ENCODE measurements at regions not wholly inside any gene's neighbourhood (a gene's known extent, or its start where the extent isn't known, plus 50 kb on each side); places are given as distances from the start of the nearest gene placed in this dataset.

- H3K9me3 Mint-ChIP-seq, result no peaks in the 10 kb centered on the region
- H3K36me3 Mint-ChIP-seq (ENCODE audit: low read depth), result no peaks in the 10 kb centered on the region
- H3K27me3 Mint-ChIP-seq, result peaks cover 21% of the 10 kb centered on the region
- no peak overlapping the region for H3K27ac Mint-ChIP-seq
- no peak overlapping the region for H3K4me3 Mint-ChIP-seq
- no peaks in the 10 kb centered on the region for H3K4me1 Mint-ChIP-seq (ENCODE audit: low read depth)
Measured at GRCh38 chr10:128534686-128535085, 408.5 kb upstream of the MKI67 start.

DNA sequence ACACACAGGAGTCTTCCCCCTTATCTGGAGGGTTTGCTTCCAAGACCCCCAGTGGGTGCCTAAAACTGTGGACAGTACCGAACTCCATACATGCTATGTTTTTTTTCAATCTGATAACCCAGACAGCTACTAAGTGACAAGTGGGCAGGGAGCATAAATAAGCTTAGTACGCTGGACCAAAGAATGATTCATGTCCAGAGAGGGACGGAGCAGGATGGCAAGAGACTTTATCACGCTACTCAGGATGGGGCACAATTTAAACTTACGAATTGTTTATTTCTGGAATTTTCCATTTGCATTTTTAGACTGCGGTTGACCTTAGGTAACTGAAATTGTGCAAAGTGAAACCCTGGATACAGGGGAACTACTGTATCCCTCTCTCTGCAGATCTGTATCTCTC, 410.0 kb upstream of the MKI67 start:
- Mint-ChIP-seq H3K27ac (no peak overlapping the region), H3K4me3 (no peak overlapping the region), H3K9me3 (no peaks in the 10 kb centered on the region), H3K4me1 (ENCODE audit: low read depth) (no peaks in the 10 kb centered on the region), H3K36me3 (ENCODE audit: low read depth) (no peaks in the 10 kb centered on the region), H3K27me3 (peaks cover 34% of the 10 kb centered on the region)

GRCh38 chr10:128537834-128538330, 411.7 kb upstream of the MKI67 start:
- Mint-ChIP-seq H3K9me3 (no peaks in the 10 kb centered on the region), H3K4me3 (no peak overlapping the region), H3K27ac (no peak overlapping the region), H3K27me3 (peaks cover 47% of the 10 kb centered on the region), H3K4me1 (ENCODE audit: low read depth) (no peaks in the 10 kb centered on the region), H3K36me3 (ENCODE audit: low read depth) (no peaks in the 10 kb centered on the region)

DNA sequence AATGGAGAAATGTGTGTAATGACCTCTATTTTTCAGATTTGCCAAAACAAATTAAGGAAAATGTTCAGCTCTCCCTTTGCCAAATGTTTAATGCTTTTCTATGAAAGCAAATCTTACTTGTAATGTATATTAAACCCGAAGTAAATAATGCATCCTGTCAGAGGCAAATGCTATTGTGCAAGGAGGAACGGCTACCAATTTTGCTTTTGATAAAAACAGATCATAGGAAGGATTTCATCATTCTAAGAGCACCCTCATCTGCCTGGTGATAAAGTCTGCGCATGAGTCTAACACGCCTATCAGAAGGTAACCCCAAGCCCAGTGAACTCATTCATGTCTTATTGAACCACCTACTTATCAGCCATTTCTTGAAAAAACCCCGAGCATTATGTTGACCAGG, 412.4 kb upstream of the MKI67 start:
- H3K36me3 Mint-ChIP-seq (ENCODE audit: low read depth), result no peaks in the 10 kb centered on the region
- peaks cover 44% of the 10 kb centered on the region for H3K27me3 Mint-ChIP-seq
- H3K27ac Mint-ChIP-seq, result no peak overlapping the region
- H3K9me3 Mint-ChIP-seq, result no peaks in the 10 kb centered on the region
- no peaks in the 10 kb centered on the region for H3K4me1 Mint-ChIP-seq (ENCODE audit: low read depth)
- no peak overlapping the region for H3K4me3 Mint-ChIP-seq

GRCh38 chr10:128539510-128540127, 413.4 kb upstream of the MKI67 start:
- no peaks in the 10 kb centered on the region for H3K4me1 Mint-ChIP-seq (ENCODE audit: low read depth)
- H3K36me3 Mint-ChIP-seq (ENCODE audit: low read depth), result no peaks in the 10 kb centered on the region
- no peak overlapping the region for H3K4me3 Mint-ChIP-seq
- H3K27ac Mint-ChIP-seq, result no peak overlapping the region
- H3K27me3 Mint-ChIP-seq, result peaks cover 44% of the 10 kb centered on the region
- no peaks in the 10 kb centered on the region for H3K9me3 Mint-ChIP-seq

GRCh38 chr10:128540128-128540762, 414.0 kb upstream of the MKI67 start:
- peaks cover 44% of the 10 kb centered on the region for H3K27me3 Mint-ChIP-seq

GRCh38 chr10:128540781-128541761, 414.8 kb upstream of the MKI67 start:
- H3K27me3 Mint-ChIP-seq, result peaks cover 42% of the 10 kb centered on the region
- no peaks in the 10 kb centered on the region for H3K4me1 Mint-ChIP-seq (ENCODE audit: low read depth)
- H3K9me3 Mint-ChIP-seq, result no peaks in the 10 kb centered on the region
- no peaks in the 10 kb centered on the region for H3K36me3 Mint-ChIP-seq (ENCODE audit: low read depth)
- H3K4me3 Mint-ChIP-seq, result no peak overlapping the region
- H3K27ac Mint-ChIP-seq, result no peak overlapping the region

More at GRCh38 chr10:128540128-128540762, 414.0 kb upstream of the MKI67 start:
- H3K9me3 Mint-ChIP-seq, result no peaks in the 10 kb centered on the region
- no peak overlapping the region for H3K27ac Mint-ChIP-seq
- H3K4me1 Mint-ChIP-seq (ENCODE audit: low read depth), result no peaks in the 10 kb centered on the region
- no peaks in the 10 kb centered on the region for H3K36me3 Mint-ChIP-seq (ENCODE audit: low read depth)
- no peak overlapping the region for H3K4me3 Mint-ChIP-seq

DNA sequence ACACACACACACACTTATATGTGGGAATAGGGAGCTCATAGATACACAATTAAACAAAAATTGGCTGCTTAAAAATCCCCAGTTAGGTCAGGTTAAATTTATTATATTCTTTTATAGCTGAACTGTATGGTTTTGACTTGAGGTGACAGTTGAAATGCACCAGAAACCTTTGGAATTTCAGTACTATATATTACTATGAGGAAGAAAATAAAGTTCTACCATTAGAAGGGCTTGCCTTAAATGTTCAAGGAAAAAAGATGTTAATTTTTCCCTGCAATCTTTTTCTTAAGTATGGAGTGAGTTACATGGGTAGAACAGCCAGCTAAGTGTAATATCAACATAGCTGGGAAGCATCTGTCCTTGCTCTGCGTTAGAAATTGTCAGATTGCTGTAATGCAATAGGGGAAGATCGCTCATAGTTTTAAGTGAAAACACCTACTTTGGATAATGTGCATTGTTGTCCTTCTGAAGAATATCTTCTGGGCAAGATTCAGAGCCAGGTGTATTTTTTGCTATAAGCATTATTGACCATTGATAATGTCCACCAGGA, 415.8 kb upstream of the MKI67 start:
- Mint-ChIP-seq H3K27ac (no peak overlapping the region), H3K4me1 (ENCODE audit: low read depth) (no peaks in the 10 kb centered on the region), H3K9me3 (no peaks in the 10 kb centered on the region), H3K27me3 (peaks cover 39% of the 10 kb centered on the region), H3K4me3 (no peak overlapping the region), H3K36me3 (ENCODE audit: low read depth) (no peaks in the 10 kb centered on the region)

DNA sequence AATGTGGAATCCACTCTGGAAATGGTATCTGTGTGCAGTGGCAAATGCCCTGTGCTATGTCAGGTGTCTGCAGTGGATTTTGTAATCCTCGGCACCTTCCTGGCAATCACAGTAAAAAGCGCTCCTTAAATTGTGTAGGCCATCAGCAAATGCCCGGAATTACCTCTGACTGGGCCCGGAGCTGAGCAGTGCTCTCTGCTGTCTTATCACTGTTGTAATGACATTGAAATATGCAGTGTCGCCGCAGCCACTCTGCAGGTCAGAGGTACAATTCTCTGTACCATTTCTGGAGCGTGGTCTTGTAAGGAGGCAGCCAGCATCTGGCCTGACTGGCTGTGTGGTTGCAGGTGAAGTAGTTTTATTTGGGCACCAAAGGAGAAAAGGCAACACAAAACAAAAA, 416.4 kb upstream of the MKI67 start:
- H3K4me3 Mint-ChIP-seq, result no peak overlapping the region
- no peaks in the 10 kb centered on the region for H3K9me3 Mint-ChIP-seq
- H3K27me3 Mint-ChIP-seq, result peaks cover 39% of the 10 kb centered on the region
- no peaks in the 10 kb centered on the region for H3K4me1 Mint-ChIP-seq (ENCODE audit: low read depth)
- no peak overlapping the region for H3K27ac Mint-ChIP-seq
- H3K36me3 Mint-ChIP-seq (ENCODE audit: low read depth), result no peaks in the 10 kb centered on the region

GRCh38 chr10:128543151-128543550, 416.9 kb upstream of the MKI67 start:
- H3K9me3 Mint-ChIP-seq, result no peaks in the 10 kb centered on the region
- no peak overlapping the region for H3K27ac Mint-ChIP-seq
- no peaks in the 10 kb centered on the region for H3K4me1 Mint-ChIP-seq (ENCODE audit: low read depth)

GRCh38 chr10:128545216-128545615, 419.0 kb upstream of the MKI67 start:
- H3K27me3 Mint-ChIP-seq, result peaks cover 22% of the 10 kb centered on the region
- H3K9me3 Mint-ChIP-seq, result no peaks in the 10 kb centered on the region
- H3K27ac Mint-ChIP-seq, result no peak overlapping the region
- H3K4me1 Mint-ChIP-seq (ENCODE audit: low read depth), result no peaks in the 10 kb centered on the region
- H3K4me3 Mint-ChIP-seq, result no peak overlapping the region
- no peaks in the 10 kb centered on the region for H3K36me3 Mint-ChIP-seq (ENCODE audit: low read depth)

More at GRCh38 chr10:128543151-128543550, 416.9 kb upstream of the MKI67 start:
- Mint-ChIP-seq H3K36me3 (ENCODE audit: low read depth) (no peaks in the 10 kb centered on the region), H3K27me3 (peaks cover 39% of the 10 kb centered on the region), H3K4me3 (no peak overlapping the region)

- no peaks in the 10 kb centered on the region for H3K4me1 Mint-ChIP-seq (ENCODE audit: low read depth)
- no peak overlapping the region for H3K27ac Mint-ChIP-seq
- H3K9me3 Mint-ChIP-seq, result no peaks in the 10 kb centered on the region
- H3K4me3 Mint-ChIP-seq, result no peak overlapping the region
- H3K36me3 Mint-ChIP-seq (ENCODE audit: low read depth), result no peaks in the 10 kb centered on the region
- peaks cover 9% of the 10 kb centered on the region for H3K27me3 Mint-ChIP-seq
Measured at GRCh38 chr10:128546651-128547165, 420.5 kb upstream of the MKI67 start.

- Mint-ChIP-seq H3K36me3 (ENCODE audit: low read depth) (no peaks in the 10 kb centered on the region), H3K4me1 (ENCODE audit: low read depth) (no peaks in the 10 kb centered on the region), H3K27me3 (no peaks in the 10 kb centered on the region), H3K27ac (no peak overlapping the region), H3K4me3 (no peak overlapping the region), H3K9me3 (no peaks in the 10 kb centered on the region)
Measured at GRCh38 chr10:128549101-128549608, 422.9 kb upstream of the MKI67 start.

DNA sequence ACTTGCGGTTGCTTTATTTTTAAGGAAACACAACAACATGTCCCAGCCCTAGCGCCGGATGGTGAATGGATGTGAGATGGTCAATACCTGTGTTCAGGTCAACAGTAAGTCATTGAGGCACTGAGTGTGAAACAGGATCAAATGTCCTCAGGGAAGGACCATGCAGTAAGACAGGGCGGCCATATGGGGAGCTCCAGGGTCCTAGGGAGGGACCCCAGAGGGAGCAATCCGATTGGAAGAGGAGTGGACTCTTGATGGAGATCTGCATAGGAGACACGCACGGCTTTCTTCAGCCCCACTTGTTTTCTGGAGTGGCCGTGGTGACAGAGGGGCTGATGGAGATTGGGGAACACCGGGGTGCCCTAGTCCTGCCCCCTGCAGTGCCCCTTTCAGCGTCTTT, 423.8 kb upstream of the MKI67 start:
- no peak overlapping the region for H3K27ac Mint-ChIP-seq
- no peak overlapping the region for H3K4me3 Mint-ChIP-seq
- H3K4me1 Mint-ChIP-seq (ENCODE audit: low read depth), result no peaks in the 10 kb centered on the region
- no peaks in the 10 kb centered on the region for H3K36me3 Mint-ChIP-seq (ENCODE audit: low read depth)
- H3K27me3 Mint-ChIP-seq, result no peaks in the 10 kb centered on the region
- no peaks in the 10 kb centered on the region for H3K9me3 Mint-ChIP-seq

All from stimulated activated naive CD8-positive, alpha-beta T cell treated with anti-CD3 and anti-CD28 coated beads, Interleukin-15, Interleukin-2, amounts not matched to agents 100 ng/mL and 50 ng/mL, for 24 hours (primary cell).